HEK293T (cell line): ENCODE measurements at regions not wholly inside any gene's neighbourhood (a gene's known extent, or its start where the extent isn't known, plus 50 kb on each side); places are given as distances from the start of the nearest gene placed in this dataset.

Experiments used
- BHLHE40 ChIP-seq: fragments of 450-650 bp; IDR thresholded peaks from 2 replicates; pipeline ENCODE4 v1.6.1; 2016; ENCODE audit warnings: mild to moderate bottlenecking, moderate library complexity, borderline replicate concordance
- CTBP1 ChIP-seq: fragments of 450-650 bp; IDR thresholded peaks from 2 replicates; pipeline ENCODE4 v1.6.1; 2016; ENCODE audit warnings: borderline replicate concordance
- ELF4 ChIP-seq: fragments of 450-650 bp; IDR thresholded peaks from 2 replicates; pipeline ENCODE4 v1.6.1; 2017; ENCODE audit warnings: antibody characterized with exemption
- FOXA1 ChIP-seq: fragments of 450-650 bp; IDR thresholded peaks from 2 replicates; pipeline ENCODE4 v1.6.1; 2016; ENCODE audit warnings: mild to moderate bottlenecking
- FOXK2 ChIP-seq: fragments of 450-650 bp; IDR thresholded peaks from 2 replicates; pipeline ENCODE4 v1.6.1; 2016; ENCODE audit warnings: mild to moderate bottlenecking
- FOXM1 ChIP-seq: fragments of 450-650 bp; IDR thresholded peaks from 2 replicates; pipeline ENCODE4 v1.6.1; 2017; ENCODE audit warnings: mild to moderate bottlenecking, borderline replicate concordance
- SP1 ChIP-seq: fragments of 450-650 bp; IDR thresholded peaks from 2 replicates; pipeline ENCODE4 v1.6.1; 2017
- SUZ12 ChIP-seq: fragments of 450-650 bp; IDR thresholded peaks from 2 replicates; pipeline ENCODE4 v1.6.1; 2016; ENCODE audit warnings: mild to moderate bottlenecking
- TARDBP ChIP-seq: fragments of 450-650 bp; IDR thresholded peaks from 2 replicates; pipeline ENCODE4 v1.6.1; 2016

DNA sequence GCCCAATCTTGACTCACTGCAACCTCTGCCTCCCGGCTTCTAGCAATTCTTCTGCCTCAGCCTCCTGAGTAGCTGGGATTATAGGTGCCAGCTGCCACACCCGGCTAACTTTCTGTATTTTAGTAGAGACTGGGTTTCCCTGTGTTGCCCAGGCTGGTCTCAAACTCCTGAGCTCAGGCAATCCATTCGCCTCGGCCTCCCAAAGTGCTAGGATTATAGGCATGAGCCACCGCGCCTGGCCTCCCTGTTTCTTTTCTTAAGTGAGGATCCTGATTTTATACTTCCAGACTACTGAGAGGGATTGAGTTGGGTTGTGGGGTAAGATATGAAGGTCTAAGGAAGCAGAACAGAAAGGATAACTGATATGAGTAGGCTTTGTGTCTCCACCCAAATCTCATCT, 106.8 kb downstream of the CNTN3 start:
- TF ChIP-seq CTBP1 (no peak), FOXA1 (no peak), TARDBP (no peak), SUZ12 (no peak), FOXK2 (no peak), SP1 (no peak), BHLHE40 (no peak), FOXM1 (no peak), ELF4 (no peak)
